ENCODE measurements at regions not wholly inside any gene's neighbourhood (a gene's known extent, or its start where the extent isn't known, plus 50 kb on each side); places are given as distances from the start of the nearest gene placed in this dataset.
A peak's percentile ranks its signal among the peaks of the same experiment; 100 is the strongest.
"Not testable (repeated sequence)": the region's sequence is repeated elsewhere in the genome, so short reads cannot be mapped to it uniquely, and the experiment has no call there.

DNA sequence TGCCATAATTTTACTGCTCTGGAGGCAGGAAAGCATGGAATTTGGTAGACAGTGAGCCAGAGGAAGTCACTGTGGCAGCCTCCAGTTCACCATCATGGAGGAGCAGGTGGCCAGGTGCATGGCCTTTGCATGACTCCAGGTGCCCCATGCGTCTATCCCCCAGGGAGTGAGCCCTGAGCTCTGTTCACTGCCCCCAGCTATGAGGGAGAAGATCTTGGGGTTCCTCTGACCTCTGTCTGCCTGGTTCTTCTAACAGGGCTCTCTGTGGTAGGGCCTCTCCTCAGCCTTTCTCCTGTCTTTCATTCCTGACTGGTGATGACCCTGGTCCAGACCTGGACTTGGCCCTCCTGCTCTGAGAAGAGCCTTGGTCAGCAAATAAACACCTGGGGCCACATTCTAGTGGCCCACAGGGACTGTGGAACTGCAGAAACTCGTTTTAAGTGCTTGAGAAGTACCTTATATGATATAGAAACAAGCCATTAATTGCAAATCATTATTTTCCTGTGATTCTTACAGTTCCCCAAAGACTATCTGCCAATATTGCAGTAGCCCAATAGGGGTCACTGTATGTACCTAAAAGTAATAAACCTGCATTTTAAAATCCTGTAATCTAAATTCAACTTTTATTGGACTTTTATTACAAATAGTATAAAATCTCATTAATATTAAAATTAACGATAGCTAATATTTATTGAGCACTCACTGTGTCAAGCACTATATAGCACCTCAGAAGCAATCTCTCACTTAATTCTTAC, 120.0 kb upstream of the SYT13 start:
- no peaks in the 10 kb centered on the region for H3K9me3 ChIP-seq (ENCODE audit: control insufficient read depth, insufficient read depth, low read length)
- TF ChIP-seq, protein P1, sequence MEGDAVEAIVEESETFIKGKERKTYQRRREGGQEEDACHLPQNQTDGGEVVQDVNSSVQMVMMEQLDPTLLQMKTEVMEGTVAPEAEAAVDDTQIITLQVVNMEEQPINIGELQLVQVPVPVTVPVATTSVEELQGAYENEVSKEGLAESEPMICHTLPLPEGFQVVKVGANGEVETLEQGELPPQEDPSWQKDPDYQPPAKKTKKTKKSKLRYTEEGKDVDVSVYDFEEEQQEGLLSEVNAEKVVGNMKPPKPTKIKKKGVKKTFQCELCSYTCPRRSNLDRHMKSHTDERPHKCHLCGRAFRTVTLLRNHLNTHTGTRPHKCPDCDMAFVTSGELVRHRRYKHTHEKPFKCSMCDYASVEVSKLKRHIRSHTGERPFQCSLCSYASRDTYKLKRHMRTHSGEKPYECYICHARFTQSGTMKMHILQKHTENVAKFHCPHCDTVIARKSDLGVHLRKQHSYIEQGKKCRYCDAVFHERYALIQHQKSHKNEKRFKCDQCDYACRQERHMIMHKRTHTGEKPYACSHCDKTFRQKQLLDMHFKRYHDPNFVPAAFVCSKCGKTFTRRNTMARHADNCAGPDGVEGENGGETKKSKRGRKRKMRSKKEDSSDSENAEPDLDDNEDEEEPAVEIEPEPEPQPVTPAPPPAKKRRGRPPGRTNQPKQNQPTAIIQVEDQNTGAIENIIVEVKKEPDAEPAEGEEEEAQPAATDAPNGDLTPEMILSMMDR (IDR thresholded peaks at IDR 0.05; ENCODE audit: low read depth, low read length) = peak; percentile 46
- H3K4me3 ChIP-seq (ENCODE audit: low read depth, low read length) = no peak overlapping the region
- ChIA-PET POLR2A (no interaction called here), CTCF (interaction anchor here (1.4 to 2.6 kb wide), 4 partner anchors 15 to 365 kb away, joined by 3 to 9 read pairs (median 6); no protein-coding TSS in a partner anchor)
- no peak for DNase-seq (ENCODE audit: low read depth, low spot score)
- no peaks in the 10 kb centered on the region for H3K27me3 ChIP-seq (ENCODE audit: control insufficient read depth, insufficient read depth, low read length)
- no peak overlapping the region for H3K27ac ChIP-seq (ENCODE audit: low read depth, low read length)

DNA sequence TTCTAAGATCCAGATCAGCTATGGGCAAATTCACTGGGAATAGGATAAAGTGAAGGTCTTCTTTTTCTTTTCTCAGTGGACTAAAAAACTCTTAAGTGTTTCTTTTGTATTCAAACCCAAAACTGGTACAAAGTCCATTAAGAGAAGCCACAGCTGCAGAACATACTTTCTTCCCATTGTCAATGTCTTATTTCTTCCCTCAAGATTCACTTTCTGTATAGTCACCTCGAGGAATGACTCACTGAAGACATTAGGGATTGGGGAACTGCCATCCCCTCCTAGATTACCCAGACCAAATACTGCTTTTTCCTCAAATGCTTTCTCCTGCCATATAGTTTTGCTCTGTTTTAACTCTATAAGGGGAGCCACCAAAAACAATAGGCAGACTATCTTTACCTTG, 117.4 kb upstream of the SYT13 start:
- H3K9me3 ChIP-seq (ENCODE audit: control insufficient read depth, insufficient read depth, low read length); H3K27me3 ChIP-seq (ENCODE audit: control insufficient read depth, insufficient read depth, low read length); H3K4me3 ChIP-seq (ENCODE audit: low read depth, low read length); H3K27ac ChIP-seq (ENCODE audit: low read depth, low read length); POLR2A ChIA-PET; DNase-seq (ENCODE audit: low read depth, low spot score): not testable (repeated sequence)
- CTCF ChIA-PET = interaction anchor here (0.9 to 1.4 kb wide), 2 partner anchors 251 to 368 kb away, joined by 3 read pairs; no protein-coding TSS in a partner anchor

DNA sequence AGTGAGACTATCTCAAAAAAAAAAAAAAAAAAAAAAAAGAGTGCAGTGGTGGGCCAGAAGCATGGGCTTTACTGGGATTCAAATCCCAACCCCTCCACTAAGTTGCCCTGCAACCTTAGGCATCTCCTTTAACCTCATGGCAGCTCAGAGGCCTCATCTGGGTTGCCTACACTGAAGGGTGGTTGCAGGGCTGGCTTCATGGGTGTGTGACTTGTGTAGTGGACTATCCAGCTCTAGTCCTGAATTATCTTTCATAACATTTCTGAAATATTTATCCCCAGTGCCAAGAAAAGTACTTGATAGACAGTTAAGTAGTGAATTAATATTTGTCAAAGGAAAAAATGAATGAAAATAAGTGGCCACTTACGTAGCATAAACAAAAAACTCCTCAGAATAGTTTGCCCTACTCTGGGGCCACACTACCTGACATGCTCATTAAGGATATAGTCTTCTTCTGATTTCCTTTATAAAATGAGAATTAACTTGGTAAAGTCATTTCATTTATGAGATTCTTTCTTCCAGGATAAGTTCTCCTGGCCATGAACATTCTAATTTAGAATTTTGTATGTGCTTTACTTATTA, 116.0 kb upstream of the SYT13 start:
- Histone ChIP-seq H3K27me3 (ENCODE audit: control insufficient read depth, insufficient read depth, low read length) (no peaks in the 10 kb centered on the region), H3K4me3 (ENCODE audit: low read depth, low read length) (no peak overlapping the region), H3K27ac (ENCODE audit: low read depth, low read length) (no peak overlapping the region), H3K9me3 (ENCODE audit: control insufficient read depth, insufficient read depth, low read length) (no peaks in the 10 kb centered on the region)
- no peak for DNase-seq (ENCODE audit: low read depth, low spot score)
- POLR2A ChIA-PET = no interaction called here
- TF ChIP-seq, protein P1 (IDR thresholded peaks at IDR 0.05; ENCODE audit: low read depth, low read length) = no peak
- CTCF ChIA-PET = no interaction called here

DNA sequence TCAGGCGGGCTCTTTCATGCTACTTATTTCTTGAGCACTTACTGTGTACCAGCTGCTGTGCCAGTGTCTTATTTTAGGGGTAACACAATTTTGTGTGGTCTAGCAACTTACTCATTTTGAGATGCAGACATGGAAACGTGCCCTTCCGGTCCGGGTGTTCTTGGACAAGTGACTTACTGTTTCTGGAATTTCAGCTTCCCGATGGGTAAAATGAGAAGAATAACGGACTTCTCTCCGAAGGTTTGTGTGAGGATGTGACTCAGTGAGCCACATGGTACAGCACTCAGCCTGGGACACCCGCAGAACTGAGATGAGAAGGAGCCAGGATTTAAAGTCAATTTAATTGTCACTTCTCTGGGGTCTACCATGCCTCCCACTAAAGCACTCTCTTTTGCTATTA, 114.5 kb upstream of the SYT13 start:
- CTCF ChIA-PET = interaction anchor here (1.2 to 2.1 kb wide), 2 partner anchors 29 to 254 kb away, joined by 4 to 11 read pairs; no protein-coding TSS in a partner anchor
- Histone ChIP-seq H3K9me3 (ENCODE audit: control insufficient read depth, insufficient read depth, low read length) (no peaks in the 10 kb centered on the region), H3K4me3 (ENCODE audit: low read depth, low read length) (no peak overlapping the region), H3K27me3 (ENCODE audit: control insufficient read depth, insufficient read depth, low read length) (no peaks in the 10 kb centered on the region), H3K27ac (ENCODE audit: low read depth, low read length) (peak overlapping the region; percentile 21)
- POLR2A ChIA-PET = no interaction called here
- TF ChIP-seq, protein P1 (IDR thresholded peaks at IDR 0.05; ENCODE audit: low read depth, low read length) = no peak
- peak; percentile 24 for DNase-seq (ENCODE audit: low read depth, low spot score)

DNA sequence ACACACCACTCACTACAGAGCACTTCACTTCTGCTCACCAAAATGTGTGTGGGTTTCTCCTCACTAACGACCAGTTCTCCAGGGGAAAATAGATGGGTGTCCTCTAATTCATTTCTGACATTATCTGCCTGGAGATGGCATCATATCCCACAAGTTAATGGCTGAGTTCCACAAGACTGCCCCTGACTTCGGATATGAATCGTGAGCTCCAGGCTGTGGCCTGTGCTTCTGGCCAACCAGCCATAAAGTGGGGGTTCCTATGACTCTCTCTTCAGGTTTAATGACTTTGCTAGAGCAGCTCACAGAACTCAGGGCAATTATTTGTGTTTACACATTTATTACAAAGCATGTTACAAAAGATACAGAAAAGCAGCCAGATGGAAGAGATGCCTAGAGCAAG, 113.0 kb upstream of the SYT13 start:
- no peaks in the 10 kb centered on the region for H3K9me3 ChIP-seq (ENCODE audit: control insufficient read depth, insufficient read depth, low read length)
- H3K4me3 ChIP-seq (ENCODE audit: low read depth, low read length) = no peak overlapping the region
- POLR2A ChIA-PET = no interaction called here
- H3K27ac ChIP-seq (ENCODE audit: low read depth, low read length) = no peak overlapping the region
- TF ChIP-seq, protein P1 (IDR thresholded peaks at IDR 0.05; ENCODE audit: low read depth, low read length) = no peak
- CTCF ChIA-PET = interaction anchor here (2.1 kb wide), 1 partner anchor 27 kb away, joined by 11 read pairs; no protein-coding TSS in a partner anchor
- peaks cover 2% of the 10 kb centered on the region for H3K27me3 ChIP-seq (ENCODE audit: control insufficient read depth, insufficient read depth, low read length)
- no peak for DNase-seq (ENCODE audit: low read depth, low spot score)
